NCI-H510A (cell line): ENCODE measurements at regions not wholly inside any gene's neighbourhood (a gene's known extent, or its start where the extent isn't known, plus 50 kb on each side); places are given as distances from the start of the nearest gene placed in this dataset.

Source experiments
- DNase-seq: peaks from one replicate; lab custom pipeline; 2025; lab: John Stamatoyannopoulos, UW

DNA sequence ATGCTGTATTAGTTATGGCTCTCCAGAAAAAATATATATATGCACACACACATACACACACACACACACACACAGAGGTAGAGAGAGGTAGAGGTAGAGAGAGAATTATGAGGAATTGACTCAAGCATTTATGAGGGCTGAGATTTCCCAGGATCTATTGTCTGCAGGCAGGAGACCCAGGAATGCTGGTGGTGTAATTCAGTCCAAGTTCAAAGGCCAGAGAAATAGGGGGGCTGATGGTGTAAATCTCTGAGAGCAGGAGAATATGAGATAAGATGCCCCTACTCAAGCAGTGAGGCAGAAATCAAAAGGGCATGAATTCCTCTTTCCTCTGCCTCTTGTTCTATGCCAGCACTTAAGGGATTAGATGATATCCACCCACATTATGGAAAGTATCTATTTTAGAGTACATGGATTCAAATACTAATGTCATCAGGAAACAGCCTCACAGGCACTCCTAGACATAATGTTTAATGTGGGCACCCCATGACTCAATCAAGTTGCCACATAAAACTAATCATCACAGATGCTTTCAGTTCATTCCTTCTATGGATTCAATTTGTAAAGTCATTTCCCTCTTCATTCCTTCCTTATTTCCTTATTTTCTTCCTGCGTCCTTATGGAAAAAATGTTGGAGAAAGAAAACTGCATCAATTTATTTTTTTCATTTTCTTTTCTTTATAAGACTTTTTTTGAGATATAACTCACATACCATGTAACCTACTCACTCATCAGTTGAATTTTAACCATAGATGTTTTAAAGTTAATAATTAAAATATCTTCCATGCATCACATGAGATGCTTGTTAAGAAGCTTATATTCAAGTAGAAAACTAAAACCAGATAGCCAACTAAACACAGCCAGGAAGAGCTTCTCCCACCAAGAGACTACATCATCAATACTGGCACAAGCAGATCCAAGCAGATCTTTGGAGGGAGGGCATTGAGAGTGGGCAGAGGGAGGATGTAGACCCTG lies 406.2 kb downstream of the MBD2 start:
- no peak for DNase-seq

DNA sequence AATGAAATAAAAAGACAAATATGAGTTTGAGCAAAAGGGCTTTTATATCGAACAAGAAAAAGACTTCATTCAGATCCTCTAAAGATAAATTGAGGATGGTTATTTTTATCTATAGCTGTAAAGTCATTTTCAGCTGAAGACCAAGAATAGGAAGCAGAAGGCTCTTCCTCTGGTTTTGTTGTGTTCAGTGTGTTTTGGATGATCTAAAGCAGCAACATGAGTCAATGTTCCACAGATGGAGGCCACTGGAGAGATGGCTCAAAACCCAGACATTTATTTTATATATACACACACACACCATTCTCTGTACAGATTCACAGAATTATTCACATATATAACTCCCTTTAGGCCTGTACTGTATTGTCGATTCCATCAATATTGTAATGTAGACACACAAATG lies 424.3 kb downstream of the MBD2 start:
- DNase-seq: no peak

DNA sequence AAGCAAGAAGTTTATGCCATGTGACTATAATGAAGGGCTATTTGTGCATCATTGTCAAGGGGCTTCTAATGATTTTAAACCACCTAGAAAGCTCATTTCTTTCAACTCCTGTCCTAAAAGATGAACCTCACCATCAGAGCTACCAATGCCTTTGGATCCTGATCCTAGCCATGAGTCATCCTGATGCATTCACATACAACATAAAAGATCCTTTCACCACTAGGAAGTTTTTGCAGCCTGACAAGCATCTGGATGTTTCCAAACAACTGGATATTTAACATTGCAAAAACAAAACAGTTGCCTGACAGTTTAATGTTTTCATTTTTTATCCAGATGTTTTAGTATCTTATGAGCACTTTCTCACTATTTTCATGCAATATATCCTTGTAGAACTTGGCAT lies 425.3 kb downstream of the MBD2 start:
- no peak for DNase-seq

DNA sequence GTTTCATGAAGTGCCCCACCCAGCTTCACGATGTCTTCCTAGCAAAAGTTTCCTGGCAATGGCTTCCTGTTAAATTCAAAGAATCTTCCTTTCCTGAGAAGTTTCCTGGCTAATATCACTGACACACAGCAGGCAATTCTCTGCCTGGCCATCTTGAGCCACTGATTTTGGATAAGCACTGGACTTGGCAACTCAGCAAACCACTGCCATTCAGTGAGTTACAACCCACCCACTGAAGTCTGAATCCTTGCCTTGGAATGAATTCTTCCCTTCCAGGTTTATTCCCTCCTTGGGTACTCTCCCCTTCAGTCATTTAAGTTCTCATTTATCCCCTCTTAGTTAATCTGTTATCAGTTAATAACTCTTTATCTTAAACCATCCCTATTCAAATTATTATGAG lies 426.0 kb downstream of the MBD2 start:
- DNase-seq: no peak

DNA sequence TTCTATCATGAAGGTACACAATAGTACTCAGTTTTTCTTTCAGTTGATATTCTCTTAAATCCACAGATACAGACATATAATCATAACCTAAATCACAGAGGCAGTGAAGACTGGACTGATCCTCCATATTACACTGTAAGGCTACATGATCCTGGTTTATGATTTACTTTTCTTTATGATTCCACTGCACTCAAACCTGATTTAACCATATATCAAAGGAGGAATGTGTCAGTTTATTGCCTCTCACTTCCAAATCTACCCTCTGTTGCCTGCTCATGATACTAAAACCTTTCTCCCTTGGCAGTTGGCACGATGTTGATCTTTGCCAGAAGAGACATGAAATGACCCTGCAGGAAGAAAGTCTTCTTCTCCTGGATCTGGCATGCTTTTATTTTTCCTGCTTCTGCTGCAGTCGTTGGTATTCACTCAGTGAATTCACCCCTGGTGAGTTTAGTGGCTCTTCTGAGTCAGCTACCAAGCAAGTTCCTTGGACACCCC lies 426.4 kb downstream of the MBD2 start:
- DNase-seq: no peak

DNA sequence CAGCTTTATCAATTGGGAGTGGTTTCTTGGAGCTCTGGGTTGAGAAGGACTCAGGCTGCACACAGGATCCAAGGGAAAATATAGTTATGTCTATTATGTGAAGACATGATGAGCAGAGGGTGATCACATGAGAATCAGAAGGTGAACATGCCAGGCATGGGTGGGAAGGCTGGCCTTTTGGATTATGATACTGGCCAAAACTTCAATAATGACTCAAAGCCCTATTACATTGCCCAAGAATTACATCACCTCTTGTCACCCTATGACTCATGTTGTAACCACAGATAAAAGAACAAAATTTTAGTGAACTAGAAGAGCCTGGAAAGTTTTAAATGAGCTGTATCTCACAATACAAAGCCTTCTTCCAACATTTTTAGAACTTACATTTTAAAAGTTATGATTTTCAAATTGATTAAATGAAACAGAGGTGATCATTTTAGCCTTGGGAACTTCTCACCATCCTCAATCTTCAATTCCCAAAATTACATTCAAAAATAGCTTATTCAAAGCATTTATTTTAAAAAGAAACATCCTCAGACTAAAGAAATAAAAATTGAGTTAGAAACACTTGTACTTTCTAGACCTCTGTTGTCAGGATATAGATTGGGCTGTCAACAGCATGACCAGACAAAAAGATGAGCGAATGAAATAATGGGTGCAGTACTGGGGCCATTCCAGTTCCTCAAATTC lies 428.3 kb downstream of the MBD2 start:
- no peak for DNase-seq

DNA sequence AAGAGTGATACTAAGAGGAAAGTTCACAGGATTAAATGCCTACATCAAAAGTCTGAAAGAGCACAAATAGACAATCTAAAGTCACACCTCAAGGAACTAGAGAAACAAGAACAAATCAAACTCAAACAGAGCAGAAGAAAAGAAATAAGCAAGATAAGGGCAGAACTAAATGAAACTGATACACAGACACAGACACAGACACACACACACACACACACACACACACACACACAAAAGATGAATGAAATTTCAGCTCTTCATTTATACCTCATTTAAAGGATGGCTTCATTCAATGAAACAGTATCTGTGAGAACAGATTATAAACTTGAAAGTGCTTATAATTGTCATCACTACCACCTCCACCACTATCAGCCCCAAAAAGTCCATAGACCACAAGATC lies 428.9 kb downstream of the MBD2 start:
- DNase-seq: no peak

DNA sequence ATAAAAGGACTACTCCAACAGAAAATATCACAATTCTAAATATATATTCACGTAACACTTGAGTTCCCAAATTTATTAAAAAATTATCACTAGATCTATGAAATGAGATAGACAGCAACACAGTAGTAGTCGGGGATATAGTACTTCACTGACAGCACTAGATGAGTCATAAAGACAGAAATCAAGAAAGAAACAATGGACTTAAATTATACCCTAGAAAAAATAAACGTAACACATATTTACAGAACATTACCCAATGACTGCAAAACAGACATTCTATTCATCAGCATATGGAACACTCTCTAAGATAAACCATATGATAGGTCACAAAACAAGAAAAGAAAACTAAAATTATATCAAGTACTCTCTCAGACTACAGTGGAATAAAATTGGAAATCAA lies 429.4 kb downstream of the MBD2 start:
- no peak for DNase-seq

DNA sequence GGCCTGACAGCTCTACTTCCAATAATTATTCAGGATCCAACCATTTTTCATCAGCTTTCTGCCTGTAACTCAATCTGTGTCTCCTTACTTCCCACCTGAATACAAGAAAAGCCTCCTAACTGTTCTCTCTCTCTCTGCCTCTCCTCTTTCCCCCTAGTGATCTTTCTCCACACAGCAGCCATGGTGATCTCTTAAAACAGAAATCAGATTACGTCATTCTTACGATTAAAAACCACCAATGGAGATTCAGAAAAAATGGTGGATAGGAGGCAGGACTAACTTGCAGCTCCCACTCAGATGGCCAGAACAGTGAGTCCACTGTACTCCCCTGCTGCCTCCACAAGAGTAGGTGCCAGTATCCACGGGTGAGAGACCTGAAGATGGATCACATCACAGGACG lies 431.7 kb downstream of the MBD2 start:
- DNase-seq: no peak

DNA sequence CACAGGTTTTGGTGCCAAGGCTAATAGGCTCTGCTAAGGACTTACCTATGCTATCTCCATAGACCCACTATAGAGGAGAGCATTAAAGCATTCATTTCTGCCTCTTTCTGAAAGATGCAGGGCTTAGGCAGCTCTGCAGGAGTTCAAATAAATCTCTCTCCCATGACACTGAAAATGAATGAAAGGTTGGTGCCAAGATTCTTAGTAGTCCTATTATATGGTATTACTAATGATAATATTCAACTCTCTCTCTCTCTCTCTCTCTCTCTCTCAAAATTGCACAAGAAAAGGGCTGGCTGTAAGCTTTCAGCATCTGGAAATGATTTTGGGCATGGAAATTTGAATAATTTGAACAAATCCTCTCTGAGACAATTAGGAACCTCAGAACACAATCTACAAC lies 433.7 kb downstream of the MBD2 start:
- DNase-seq: no peak

DNA sequence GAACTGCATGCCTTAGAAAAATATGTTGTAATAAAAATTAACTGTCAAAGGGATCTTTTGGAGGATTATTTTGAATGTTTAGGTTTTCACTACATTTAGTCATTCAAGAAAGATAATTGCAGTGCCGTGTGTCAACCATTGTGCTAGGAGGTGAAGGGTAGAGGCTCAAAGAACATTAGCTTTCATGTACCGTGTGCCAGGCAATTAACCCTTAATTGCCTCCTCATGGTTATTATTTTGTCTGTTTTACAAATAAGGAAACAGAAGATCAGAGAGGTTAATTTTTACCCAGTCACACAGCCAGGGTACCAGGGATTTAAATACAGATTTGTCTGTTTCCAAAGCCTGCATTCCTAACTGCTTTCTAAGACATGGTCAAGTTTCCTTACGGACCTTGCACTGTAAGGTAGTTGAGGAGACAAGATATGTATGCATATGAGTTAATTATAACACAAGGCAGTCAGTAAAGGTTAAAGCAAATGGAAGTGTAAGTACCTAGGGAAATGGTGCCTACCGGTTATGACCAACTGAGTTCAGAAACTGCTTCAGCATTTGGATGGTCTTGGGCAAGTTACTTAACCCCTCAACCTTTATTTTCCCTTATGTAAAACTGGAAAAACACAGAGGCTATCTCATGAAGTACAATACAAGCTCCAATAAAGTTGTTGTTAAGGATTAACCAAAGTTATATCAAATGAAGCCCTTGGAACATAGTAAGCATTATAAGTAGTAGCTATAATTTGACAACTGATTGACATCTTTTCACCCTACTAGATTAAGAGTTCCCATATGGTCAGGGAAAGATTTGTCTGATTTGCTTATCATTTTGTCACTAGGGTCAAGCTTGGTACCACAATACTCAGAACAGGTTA lies 434.9 kb downstream of the MBD2 start:
- DNase-seq: no peak

DNA sequence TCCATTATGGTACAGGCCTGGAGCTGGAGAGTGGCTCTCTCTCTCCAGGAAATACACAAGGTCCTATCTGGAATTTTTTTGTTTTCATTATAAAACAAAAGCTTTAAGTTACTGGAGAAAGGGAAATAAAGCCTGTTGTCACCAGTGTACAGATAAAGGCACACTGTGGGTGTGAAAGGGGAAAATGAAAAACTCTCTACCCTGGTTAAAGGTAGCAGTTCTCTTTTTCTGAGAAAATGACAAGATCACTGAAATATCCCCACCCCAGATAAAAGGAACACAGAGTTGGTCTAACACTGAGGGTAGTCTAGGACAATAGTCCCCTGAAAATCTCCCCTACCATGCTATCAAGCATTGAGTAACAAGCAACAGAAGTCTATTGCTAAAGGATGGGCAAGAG lies 438.7 kb downstream of the MBD2 start:
- DNase-seq: no peak

DNA sequence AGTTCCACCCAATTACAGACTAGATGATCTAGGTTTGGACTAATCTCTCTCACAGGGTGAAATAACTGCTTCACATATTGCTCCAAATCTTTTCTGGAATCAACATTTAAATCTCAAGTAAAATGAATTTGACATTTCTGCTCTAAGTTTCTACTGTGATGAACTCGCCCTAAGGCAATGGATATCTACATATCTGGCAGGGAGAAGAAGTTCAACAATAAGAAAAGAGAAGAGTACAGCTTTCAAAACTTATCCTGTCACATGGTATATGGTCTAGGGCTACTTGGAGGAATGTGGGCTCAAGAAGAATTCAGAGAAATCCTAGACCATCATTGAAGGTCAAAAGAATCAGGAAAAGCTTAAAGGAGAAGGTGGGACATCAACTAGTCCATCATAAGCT lies 440.2 kb downstream of the MBD2 start:
- DNase-seq: no peak

DNA sequence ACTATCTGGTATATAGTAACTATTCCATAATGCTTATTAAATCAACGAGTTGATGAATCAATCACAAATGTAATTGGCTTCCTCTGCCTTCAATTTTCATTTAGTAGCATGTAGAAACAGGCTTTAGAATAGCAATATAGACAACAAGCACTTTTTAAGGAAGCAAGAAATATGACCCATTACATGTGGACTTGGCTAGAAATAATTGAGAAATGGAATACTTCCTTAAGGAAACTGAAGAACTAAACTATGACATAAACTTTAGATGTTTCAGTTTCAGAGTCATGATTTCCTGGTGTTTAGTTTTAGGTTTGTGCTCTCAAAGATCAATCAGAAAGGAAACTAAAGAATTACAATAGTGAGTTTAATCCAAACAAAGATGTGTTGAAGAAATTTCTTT lies 443.8 kb downstream of the MBD2 start:
- no peak for DNase-seq

DNA sequence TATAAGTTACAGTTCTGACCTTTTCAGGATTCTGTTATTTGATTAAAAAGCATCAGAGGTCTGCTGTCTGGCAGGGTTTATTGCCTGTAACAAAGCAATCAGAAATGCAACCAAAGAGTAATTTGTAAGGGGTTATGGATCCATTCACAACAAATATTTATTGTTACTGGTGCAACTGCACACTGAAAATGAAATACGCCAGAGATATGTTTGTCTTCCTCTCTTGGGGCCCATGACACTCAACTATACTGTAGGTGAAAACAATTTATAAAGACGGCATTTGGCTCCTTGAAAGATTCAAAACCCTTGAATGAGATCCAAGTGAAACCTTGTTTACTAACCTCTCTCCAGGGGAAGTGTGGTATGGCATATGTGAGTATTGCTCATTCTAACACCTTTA lies 452.2 kb downstream of the MBD2 start:
- DNase-seq: no peak

DNA sequence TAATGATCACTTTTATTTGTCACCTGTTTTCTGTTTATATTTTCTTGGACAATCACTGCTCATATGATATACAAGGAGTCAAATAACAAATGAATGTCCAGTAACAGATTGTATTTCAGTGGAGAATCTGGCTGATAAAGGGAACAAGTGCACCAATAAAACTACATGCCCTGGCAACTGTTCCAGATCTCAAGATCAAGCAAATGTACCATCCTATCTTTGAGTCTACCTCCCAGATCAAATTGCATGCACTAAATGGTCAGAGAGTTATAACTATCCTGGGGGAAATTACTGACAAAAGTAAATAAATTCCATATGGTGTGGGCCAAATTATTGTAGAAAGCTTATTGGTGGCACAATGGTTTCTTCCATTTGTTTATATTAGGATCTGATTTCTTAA lies 452.8 kb downstream of the MBD2 start:
- peak; percentile 0 for DNase-seq

DNA sequence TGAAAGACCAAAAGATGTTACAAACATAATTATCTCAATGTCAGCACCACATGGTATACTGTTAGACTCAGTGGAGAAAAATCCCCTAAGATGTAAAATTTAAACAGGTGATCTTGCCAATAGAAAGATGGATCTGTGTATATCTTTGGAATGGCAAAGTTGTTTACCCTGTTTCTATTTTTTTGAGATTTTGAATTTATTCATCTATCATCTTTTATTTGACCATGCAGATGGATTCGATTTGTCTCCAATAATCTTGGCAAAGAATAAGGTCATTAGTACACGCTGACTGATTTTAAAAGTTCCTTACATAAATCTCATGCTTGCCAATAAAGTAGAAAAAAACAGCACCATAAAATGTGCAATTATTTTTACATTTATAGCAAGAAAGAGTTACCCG lies 459.3 kb downstream of the MBD2 start:
- DNase-seq: no peak

DNA sequence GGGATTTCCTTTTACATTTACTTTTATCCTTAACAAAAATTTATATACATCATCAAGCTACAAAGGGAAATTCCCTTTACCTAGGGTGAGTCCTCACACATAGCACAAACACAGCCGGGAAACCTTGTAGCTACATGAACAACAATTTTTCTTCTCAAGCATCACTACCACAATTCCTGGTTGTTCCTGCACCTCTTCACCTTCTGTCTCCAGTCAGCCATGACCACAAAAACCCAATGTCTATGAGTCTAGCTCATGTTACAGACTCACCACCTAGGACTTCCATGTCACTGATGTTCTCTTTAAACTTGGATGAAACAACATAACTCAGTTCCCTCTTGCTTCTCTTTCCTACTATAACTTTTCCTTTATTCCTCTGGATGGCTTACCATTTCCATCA lies 460.4 kb downstream of the MBD2 start:
- DNase-seq: peak; percentile 1

DNA sequence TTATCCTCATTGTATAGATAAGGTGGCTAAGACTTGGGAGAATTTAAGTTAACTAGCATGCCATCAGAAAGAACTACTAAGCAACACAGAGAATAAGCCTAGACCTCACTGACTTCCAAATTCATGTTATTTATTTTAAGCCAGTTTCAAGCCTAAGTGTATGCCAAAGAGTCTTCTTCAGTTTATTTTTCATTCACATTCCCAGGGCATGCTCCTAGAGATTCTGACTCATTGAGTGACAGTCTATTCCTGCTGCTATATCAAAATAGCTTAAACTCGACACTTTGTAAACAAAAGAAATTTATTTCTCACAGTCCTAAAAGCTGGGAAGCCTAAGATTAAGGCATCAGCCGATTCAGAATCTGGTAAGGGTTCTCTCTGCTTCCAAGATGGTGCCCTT lies 467.1 kb downstream of the MBD2 start:
- no peak for DNase-seq

DNA sequence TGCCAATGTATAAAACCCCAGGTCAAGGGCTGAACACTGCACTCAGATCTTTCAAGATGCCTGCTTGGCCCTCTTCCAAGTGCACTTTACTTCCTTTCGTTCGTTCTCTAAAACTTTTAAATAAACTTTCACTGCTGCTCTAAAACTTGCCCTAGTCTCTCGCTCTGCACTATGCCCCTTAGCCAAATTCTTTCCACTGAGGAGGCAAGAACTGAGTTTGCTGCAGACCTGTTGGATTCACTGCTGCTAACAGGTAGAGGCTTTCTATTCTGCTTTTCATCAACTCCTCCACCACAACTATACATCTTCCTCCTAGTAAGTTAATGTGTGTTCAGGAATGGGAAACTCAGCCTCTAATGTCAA lies 467.9 kb downstream of the MBD2 start:
- no peak for DNase-seq

DNA sequence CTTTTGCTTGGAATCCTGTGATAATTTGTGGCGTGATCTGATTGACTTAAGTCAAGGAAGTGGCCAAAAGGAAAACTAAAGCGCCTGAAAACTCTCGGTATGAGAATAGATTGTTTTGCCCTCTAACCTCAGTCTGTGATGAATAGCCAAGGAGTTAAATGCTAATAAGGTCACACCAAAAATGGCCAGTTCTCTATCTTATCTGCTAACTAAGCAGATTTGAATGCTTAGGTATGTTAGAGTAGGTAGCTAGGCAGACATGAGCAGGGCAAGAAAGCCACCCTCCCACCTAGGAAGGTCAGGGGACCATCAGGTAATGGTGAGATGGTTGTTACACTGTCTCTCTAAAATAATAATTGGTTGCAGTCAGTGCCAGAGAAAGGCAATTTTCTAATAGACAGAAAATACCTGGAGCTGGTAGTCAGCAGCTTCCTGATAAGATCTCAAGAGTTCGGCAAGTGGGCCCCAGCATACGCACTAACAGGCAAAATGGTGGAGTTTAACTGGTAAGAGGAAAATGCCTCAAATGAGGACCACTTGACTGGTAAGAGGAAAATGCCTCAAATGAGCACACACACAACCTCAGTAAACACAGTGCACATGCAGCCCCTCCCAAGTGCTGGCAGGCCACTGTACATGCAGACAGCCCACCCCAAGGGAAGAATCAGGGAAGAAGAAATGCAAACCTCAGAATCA lies 468.4 kb downstream of the MBD2 start:
- DNase-seq: no peak

DNA sequence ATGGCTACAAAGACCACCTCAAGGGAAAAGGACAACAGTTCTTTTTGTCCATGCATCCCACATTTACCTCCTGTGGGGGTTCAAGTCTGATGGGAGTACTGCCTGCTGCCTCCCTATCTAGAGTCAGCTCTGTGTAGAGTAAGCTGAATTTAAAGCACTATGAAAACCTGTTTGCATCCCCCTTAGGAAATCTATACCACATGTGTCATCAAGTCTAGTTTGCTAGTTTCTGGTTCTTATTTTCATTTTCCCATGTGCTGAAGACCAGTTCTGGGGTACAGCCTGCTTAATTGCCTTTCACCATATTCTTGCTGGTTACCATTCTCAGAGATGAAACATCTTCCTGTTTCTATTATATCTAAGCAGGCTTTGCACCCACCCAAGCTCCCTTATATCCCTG lies 470.3 kb downstream of the MBD2 start:
- DNase-seq: no peak
